Choroid plexus epithelial cell (primary cell): ENCODE measurements at regions not wholly inside any gene's neighbourhood (a gene's known extent, or its start where the extent isn't known, plus 50 kb on each side); places are given as distances from the start of the nearest gene placed in this dataset.

Source experiments
- DNase-seq: peaks from one replicate; pipeline ENCODE4 v3.0.0-alpha.2; 2010; ENCODE audit warnings: low read depth
- H3K4me3 ChIP-seq: 2 replicates; pipeline ENCODE4 v1.5.1; 2011; ENCODE audit warnings: low read depth, mild to moderate bottlenecking, control low read depth, low read length, moderate library complexity
- TF ChIP-seq, protein P1 (sequence below): conservative IDR thresholded peaks from 2 replicates; pipeline ENCODE4 v1.5.1; 2011; ENCODE audit warnings: low read depth, mild to moderate bottlenecking, control low read depth, inconsistent platforms, low read length, moderate library complexity

DNA sequence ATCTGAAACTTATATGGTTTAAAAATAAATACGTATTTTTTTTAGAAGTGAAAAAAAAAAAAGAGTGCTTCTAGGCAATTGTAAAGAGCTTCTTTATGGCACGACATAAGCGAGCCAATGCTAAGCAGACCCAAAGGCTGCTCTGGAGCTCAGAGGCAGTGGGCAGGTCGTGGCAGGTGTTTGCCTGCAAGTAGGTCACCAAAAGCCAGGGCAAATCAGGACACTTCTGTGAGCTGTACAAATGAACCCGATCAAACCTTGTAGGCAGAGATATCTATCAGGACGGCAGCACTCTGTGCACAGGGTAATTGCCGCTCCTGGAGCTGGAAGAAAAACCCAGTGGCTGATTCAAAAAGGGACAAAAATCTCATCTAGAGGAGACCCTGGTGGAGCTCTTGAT lies 75.9 kb downstream of the IRX2 start:
- no peak for DNase-seq
- no peak overlapping the region for H3K4me3 ChIP-seq
- TF ChIP-seq, protein P1, sequence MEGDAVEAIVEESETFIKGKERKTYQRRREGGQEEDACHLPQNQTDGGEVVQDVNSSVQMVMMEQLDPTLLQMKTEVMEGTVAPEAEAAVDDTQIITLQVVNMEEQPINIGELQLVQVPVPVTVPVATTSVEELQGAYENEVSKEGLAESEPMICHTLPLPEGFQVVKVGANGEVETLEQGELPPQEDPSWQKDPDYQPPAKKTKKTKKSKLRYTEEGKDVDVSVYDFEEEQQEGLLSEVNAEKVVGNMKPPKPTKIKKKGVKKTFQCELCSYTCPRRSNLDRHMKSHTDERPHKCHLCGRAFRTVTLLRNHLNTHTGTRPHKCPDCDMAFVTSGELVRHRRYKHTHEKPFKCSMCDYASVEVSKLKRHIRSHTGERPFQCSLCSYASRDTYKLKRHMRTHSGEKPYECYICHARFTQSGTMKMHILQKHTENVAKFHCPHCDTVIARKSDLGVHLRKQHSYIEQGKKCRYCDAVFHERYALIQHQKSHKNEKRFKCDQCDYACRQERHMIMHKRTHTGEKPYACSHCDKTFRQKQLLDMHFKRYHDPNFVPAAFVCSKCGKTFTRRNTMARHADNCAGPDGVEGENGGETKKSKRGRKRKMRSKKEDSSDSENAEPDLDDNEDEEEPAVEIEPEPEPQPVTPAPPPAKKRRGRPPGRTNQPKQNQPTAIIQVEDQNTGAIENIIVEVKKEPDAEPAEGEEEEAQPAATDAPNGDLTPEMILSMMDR, result no peak

GRCh38 chr5:2674456-2674855 lies 77.0 kb downstream of the IRX2 start:
- no peak for DNase-seq
- TF ChIP-seq, protein P1, result no peak
- H3K4me3 ChIP-seq, result no peak overlapping the region

DNA sequence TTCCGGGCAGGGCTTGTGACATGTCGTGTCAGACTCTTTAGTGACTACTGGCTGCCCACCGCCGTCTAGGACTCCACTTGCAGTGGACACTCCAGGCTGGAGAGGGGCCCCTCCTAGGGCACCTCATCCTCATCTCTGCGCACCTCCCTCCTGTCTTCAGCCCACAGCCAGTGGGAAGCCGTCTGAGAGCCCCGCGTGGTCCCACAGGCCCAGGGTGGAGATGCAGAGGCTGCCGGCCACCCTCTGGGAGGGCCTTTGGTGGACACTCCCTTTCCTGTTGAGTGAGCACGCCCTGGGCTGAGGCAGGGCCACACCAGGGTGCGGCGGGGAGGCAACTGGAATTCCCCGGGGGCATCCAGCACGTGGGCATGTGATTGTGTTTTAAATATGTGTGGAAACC lies 80.5 kb downstream of the IRX2 start:
- H3K4me3 ChIP-seq, result no peak overlapping the region
- DNase-seq, result no peak
- TF ChIP-seq, protein P1, result no peak

DNA sequence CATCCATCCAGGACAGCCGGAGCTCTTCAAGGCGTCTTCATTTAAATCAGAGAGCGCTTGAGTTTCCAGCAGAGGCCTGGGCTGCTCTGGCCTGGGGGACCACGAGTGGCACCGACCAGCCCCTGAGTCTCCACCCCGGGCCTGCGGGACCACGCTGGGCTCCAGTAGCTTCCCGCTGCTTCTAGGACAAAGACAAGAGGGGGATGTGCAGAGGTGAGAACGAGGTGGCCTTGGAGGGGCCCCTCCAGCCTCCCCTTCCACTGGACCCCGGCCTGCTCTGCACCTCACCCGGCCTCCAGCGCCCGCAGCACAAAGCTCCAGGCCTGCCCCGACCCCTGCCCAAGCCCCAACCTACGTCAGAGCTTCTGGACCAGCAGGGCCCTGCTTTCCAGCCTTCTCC lies 81.6 kb downstream of the IRX2 start:
- TF ChIP-seq, protein P1, result no peak
- DNase-seq, result no peak

DNA sequence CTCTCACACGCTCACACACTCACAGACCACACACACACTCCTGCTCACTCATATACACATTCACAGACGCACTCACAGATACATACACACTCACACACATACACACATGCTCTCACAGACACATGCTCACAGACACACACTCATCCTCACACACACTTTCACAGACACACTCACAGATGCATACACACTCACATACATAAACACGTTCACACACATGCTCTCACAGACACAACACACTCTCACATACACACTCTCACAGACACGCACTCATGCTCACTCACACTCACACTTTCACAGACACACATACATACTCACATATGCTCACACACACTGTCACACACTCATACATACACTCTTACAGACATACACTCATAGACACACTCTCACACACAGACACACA lies 82.2 kb downstream of the IRX2 start:
- TF ChIP-seq, protein P1, result no peak
- no peak overlapping the region for H3K4me3 ChIP-seq

More for the DNA sequence above, 81.6 kb downstream of the IRX2 start:
- no peak overlapping the region for H3K4me3 ChIP-seq

DNA sequence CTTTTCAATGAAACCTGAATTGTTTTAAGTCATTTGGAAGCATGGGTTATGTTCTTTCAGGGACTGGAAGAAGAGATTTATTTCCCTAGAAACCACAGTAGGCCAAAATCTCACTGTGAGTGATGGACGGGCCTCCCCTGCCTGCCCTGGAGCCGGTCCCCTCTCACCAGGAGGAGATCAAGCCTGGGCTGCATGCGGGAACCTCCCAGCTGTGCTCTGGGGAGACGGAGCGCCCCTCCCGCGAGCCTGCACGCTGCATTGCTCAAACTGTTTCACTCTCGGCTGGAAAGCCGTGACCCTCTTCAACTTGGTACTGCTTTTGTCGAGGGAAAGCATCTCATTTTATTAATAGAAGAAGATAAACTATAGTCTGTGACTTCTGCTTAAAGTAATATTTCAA lies 85.4 kb downstream of the IRX2 start:
- no peak overlapping the region for H3K4me3 ChIP-seq
- TF ChIP-seq, protein P1, result no peak

More for the DNA sequence above, 82.2 kb downstream of the IRX2 start:
- no peak for DNase-seq

GRCh38 chr5:2663489-2663888 lies 88.0 kb downstream of the IRX2 start:
- no peak for DNase-seq
- H3K4me3 ChIP-seq, result no peak overlapping the region
- TF ChIP-seq, protein P1, result no peak

More for the DNA sequence above, 85.4 kb downstream of the IRX2 start:
- no peak for DNase-seq
